HepG2 (cell line): ENCODE measurements at regions not wholly inside any gene's neighbourhood (a gene's known extent, or its start where the extent isn't known, plus 50 kb on each side); places are given as distances from the start of the nearest gene placed in this dataset.

Experiments
- ATAC-seq: fragments of 200-7000 bp; cut with Tn5 transposase; 3 replicates; pipeline ENCODE4 v1.9.1; 2020; ENCODE audit warnings: mild to moderate bottlenecking, moderate library complexity
- BruUV-seq: library from RNA; stranded (reverse); fragments of 400-500 nt; replicated peaks from 2 replicates; lab custom pipeline; 2021; lab: Mats Ljungman, UMichigan
- CTCF ChIA-PET: fragments of 300-600 bp; formaldehyde crosslinking; extraction: SDS; loops from one replicate; lab custom pipeline; 2021; ENCODE audit warnings: low total read pairs, inconsistent platforms, low intra/inter-chr PET ratio; lab: Yijun Ruan, JAX
- POLR2A ChIA-PET: fragments of 350-600 bp; sonication (Branson Sonifier 250); formaldehyde crosslinking; loops from one replicate; lab custom pipeline; 2020; ENCODE audit warnings: antibody characterized with exemption, inconsistent platforms; lab: Yijun Ruan, JAX
- DNase-seq: peaks from one replicate; pipeline ENCODE4 v3.0.0-alpha.2; 2015; ENCODE audit warnings: low spot score
- FAIRE-seq: peaks from 3 replicates; lab custom pipeline; 2011; peaks lifted over from hg19 to GRCh38; lab: Jason Lieb, UNC
- H2AFZ ChIP-seq: one replicate; pipeline ENCODE4 v1.6.1; 2011; ENCODE audit warnings: low read length, inconsistent platforms
- H3K27ac ChIP-seq: fragments of 300-600 bp; 3 replicates; pipeline ENCODE4 v1.8.0; 2011; ENCODE audit warnings: mixed run types, mild to moderate bottlenecking, mixed read lengths, low read length, inconsistent platforms; ENCODE audit not compliant: insufficient read depth; ENCODE audit errors: extremely low read length
- H3K27me3 ChIP-seq, 2 experiments: fragments of 200-600 bp in 1 of 2; 2 replicates in 1 of 2; 3 replicates in 1 of 2; pipeline versions ENCODE4 v1.6.0 to v1.8.0; 2011; ENCODE audit warnings: low read length in 2 of 2, mild to moderate bottlenecking in 2 of 2, moderate library complexity in 2 of 2, inconsistent platforms in 1 of 2; ENCODE audit not compliant: insufficient read depth in 2 of 2, control insufficient read depth in 1 of 2
- H3K36me3 ChIP-seq, 2 experiments: fragments of 200-600 bp in 1 of 2; replicated peaks in 1 of 2; 2 replicates in 1 of 2; 3 replicates in 1 of 2; pipeline versions ENCODE4 v1.5.1 to v1.8.0; 2011; ENCODE audit warnings: low read length in 2 of 2, inconsistent platforms in 1 of 2; ENCODE audit not compliant: insufficient read depth in 2 of 2, control insufficient read depth in 1 of 2
- H3K4me1 ChIP-seq: 2 replicates; pipeline ENCODE4 v1.5.1; 2012; ENCODE audit warnings: low read length, inconsistent platforms; ENCODE audit not compliant: insufficient read depth
- H3K4me2 ChIP-seq: 2 replicates; pipeline ENCODE4 v1.6.0; 2011; ENCODE audit warnings: low read depth, low read length, inconsistent platforms
- H3K4me3 ChIP-seq, 3 experiments: fragments of 200-600 bp in 1 of 3; sonication (generic), shearing (Covaris generic) in 1 of 3; replicated peaks in 1 of 3; 2 replicates each; pipeline ENCODE4 v1.5.1; 2011 to 2016; ENCODE audit warnings: low read length in 3 of 3, inconsistent platforms in 2 of 3, low read depth in 2 of 3, mild to moderate bottlenecking in 2 of 3, control low read depth in 1 of 3, mixed read lengths in 1 of 3; ENCODE audit not compliant: insufficient read depth in 1 of 3
- H3K79me2 ChIP-seq: one replicate; pipeline ENCODE4 v1.6.1; 2011; ENCODE audit warnings: low read length, inconsistent platforms; ENCODE audit not compliant: insufficient read depth
- H3K9ac ChIP-seq: 2 replicates; pipeline ENCODE4 v1.6.0; 2011; ENCODE audit warnings: mild to moderate bottlenecking, low read depth, low read length, inconsistent platforms; ENCODE audit not compliant: insufficient read depth
- H3K9me3 ChIP-seq: 2 replicates; pipeline ENCODE4 v1.5.1; 2012; ENCODE audit warnings: mild to moderate bottlenecking, low read length
- H4K20me1 ChIP-seq: 2 replicates; pipeline ENCODE4 v1.6.0; 2011; ENCODE audit warnings: inconsistent platforms, mild to moderate bottlenecking, low read length, moderate library complexity; ENCODE audit not compliant: insufficient read depth
- ARNTL ChIP-seq: sonication (generic); formaldehyde crosslinking; IDR thresholded peaks from 2 replicates; pipeline ENCODE4 v1.4.0; 2020; ENCODE audit warnings: mild to moderate bottlenecking, missing genetic modification reagents
- SKI ChIP-seq: fragments of 450-650 bp; IDR thresholded peaks from one replicate; pipeline ENCODE4 v1.6.1; 2018; ENCODE audit warnings: mild to moderate bottlenecking; ENCODE audit not compliant: partially characterized antibody
- TFE3 ChIP-seq: IDR thresholded peaks from 2 replicates; pipeline ENCODE4 v1.6.1; 2016
- ZBTB2 ChIP-seq: sonication (generic); formaldehyde crosslinking; IDR thresholded peaks from 2 replicates; pipeline ENCODE4 v1.8.0; 2022; ENCODE audit warnings: low read depth, missing genetic modification reagents
- ZBTB7A ChIP-seq: sonication (generic); formaldehyde crosslinking; IDR thresholded peaks from 2 replicates; pipeline ENCODE4 v1.8.0; 2022; ENCODE audit warnings: mild to moderate bottlenecking, missing genetic modification reagents
- ZBTB8A ChIP-seq: sonication (generic); formaldehyde crosslinking; IDR thresholded peaks from 2 replicates; pipeline ENCODE4 v1.4.0; 2020; ENCODE audit warnings: mild to moderate bottlenecking, low read depth, missing genetic modification reagents, borderline replicate concordance
- ZSCAN30 ChIP-seq: sonication (generic); formaldehyde crosslinking; IDR thresholded peaks from 2 replicates; pipeline ENCODE4 v1.5.0; 2020; ENCODE audit warnings: mild to moderate bottlenecking, missing genetic modification reagents
- WGBS: methylation state at CpG from one replicate; pipeline ENCODE4 v1.1.6; 2017; ENCODE audit warnings: low lambda C conversion rate; 5-methylcytosine and 5-hydroxymethylcytosine counted together
- in situ Hi-C: cut with HindIII; loops from 2 replicates; pipeline ENCODE4 v1.10.0; 2017; ENCODE audit warnings: low pct_unique_long_range_greater_than_20kb; ENCODE audit not compliant: extremely low pct_ligation_motif_present
- intact Hi-C: fragments of 100-400 bp; cut with micrococcal nuclease; formaldehyde crosslinking; loops from one replicate; pipeline ENCODE4 v1.10.0; 2022; ENCODE audit not compliant: unreplicated experiment
- TF ChIP-seq, protein P1 (sequence below): sonication (generic); formaldehyde crosslinking; IDR thresholded peaks from 2 replicates; pipeline ENCODE4 v1.4.0; 2020; ENCODE audit warnings: mild to moderate bottlenecking, missing genetic modification reagents
- TF ChIP-seq, protein P2 (sequence below): sonication (generic); formaldehyde crosslinking; IDR thresholded peaks from 2 replicates; pipeline ENCODE4 v1.4.0; 2020; ENCODE audit warnings: missing genetic modification reagents
- TF ChIP-seq, protein P3 (sequence below): IDR thresholded peaks from 2 replicates; pipeline ENCODE4 v1.6.1; 2016; ENCODE audit warnings: low read depth

DNA sequence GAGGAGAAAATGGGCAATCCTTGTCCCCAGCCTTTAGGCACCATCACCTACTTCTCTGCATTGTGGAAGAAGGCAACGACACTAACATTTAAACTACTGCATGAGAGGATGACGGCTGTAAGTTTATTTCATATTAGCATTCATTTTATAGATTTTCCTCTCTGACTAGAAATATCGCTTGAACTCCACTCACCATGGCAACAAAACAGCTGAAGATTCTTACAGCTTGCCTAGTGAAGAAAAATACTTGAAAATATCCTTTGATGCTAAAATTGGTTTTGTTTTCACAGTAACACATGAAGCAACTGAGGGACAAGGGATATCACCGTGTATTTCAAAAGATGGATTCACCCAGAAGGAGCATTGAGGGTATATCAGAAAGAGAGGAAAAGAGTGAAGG, 284.3 kb downstream of the LIG4 start:
- WGBS = 3% methylated on average over 4 of the region's 4 CpGs
- intact Hi-C loops = no loop called here
- no peak overlapping the region for H3K4me3 ChIP-seq
- DNase-seq (no peak), ATAC-seq (no peak)
- BruUV-seq = no TSS peak
- no peaks in the 10 kb centered on the region for H3K27me3 ChIP-seq
- no peaks in the 10 kb centered on the region for H3K36me3 ChIP-seq
- no peak overlapping the region for H3K27ac ChIP-seq
- ChIA-PET CTCF (no interaction called here), POLR2A (no interaction called here)
- no peak overlapping the region for H3K4me2 ChIP-seq
- in situ Hi-C loops = no loop called here
- H3K4me1 ChIP-seq = no peaks in the 10 kb centered on the region
- no peak for TF ChIP-seq ARNTL (CRISPR knock-in tag)
- TF ChIP-seq ZSCAN30 (CRISPR knock-in tag) = no peak
- TF ChIP-seq, protein P1, sequence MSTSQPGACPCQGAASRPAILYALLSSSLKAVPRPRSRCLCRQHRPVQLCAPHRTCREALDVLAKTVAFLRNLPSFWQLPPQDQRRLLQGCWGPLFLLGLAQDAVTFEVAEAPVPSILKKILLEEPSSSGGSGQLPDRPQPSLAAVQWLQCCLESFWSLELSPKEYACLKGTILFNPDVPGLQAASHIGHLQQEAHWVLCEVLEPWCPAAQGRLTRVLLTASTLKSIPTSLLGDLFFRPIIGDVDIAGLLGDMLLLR (CRISPR knock-in tag) = no peak
- TF ChIP-seq, protein P2, sequence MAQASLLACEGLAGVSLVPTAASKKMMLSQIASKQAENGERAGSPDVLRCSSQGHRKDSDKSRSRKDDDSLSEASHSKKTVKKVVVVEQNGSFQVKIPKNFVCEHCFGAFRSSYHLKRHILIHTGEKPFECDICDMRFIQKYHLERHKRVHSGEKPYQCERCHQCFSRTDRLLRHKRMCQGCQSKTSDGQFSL = no peak
- no peak for TF ChIP-seq TFE3 (CRISPR knock-in tag)
- TF ChIP-seq, protein P3, sequence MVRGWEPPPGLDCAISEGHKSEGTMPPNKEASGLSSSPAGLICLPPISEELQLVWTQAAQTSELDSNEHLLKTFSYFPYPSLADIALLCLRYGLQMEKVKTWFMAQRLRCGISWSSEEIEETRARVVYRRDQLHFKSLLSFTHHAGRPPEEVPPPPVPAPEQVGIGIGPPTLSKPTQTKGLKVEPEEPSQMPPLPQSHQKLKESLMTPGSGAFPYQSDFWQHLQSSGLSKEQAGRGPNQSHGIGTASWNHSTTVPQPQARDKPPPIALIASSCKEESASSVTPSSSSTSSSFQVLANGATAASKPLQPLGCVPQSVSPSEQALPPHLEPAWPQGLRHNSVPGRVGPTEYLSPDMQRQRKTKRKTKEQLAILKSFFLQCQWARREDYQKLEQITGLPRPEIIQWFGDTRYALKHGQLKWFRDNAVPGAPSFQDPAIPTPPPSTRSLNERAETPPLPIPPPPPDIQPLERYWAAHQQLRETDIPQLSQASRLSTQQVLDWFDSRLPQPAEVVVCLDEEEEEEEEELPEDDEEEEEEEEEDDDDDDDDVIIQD (CRISPR knock-in tag) = no peak
- no peak for TF ChIP-seq ZBTB2 (CRISPR knock-in tag)
- no peak for TF ChIP-seq ZBTB8A (CRISPR knock-in tag)
- no peak for TF ChIP-seq ZBTB7A (CRISPR knock-in tag)
- no peak for TF ChIP-seq SKI
- TF ChIP-seq, all 625 proteins: peak for 0
- no peak overlapping the region for H2AFZ ChIP-seq
- no peaks in the 10 kb centered on the region for H3K79me2 ChIP-seq
- no peak overlapping the region for H3K9ac ChIP-seq
- peaks cover 60% of the 10 kb centered on the region for H3K9me3 ChIP-seq
- no peak for FAIRE-seq
- H4K20me1 ChIP-seq = no peaks in the 10 kb centered on the region
